Peyer's patch (tissue), 4 donors: ENCODE measurements at regions not wholly inside any gene's neighbourhood (a gene's known extent, or its start where the extent isn't known, plus 50 kb on each side); places are given as distances from the start of the nearest gene placed in this dataset.

ENCODE experiments used
- DNase-seq, 3 donors: peaks; one replicate each; pipeline ENCODE4 v3.0.0-alpha.2; 2017 to 2019
- H3K27ac ChIP-seq, 4 donors: fragments of 200-600 bp; sonication (generic); one replicate each; pipeline ENCODE4 v1.5.1; 2016 to 2019
- H3K27me3 ChIP-seq, 2 donors: fragments of 200-600 bp; sonication (generic); one replicate each; pipeline ENCODE4 v1.5.1; 2019
- H3K36me3 ChIP-seq, 3 donors: fragments of 200-600 bp; sonication (generic); one replicate each; pipeline ENCODE4 v1.5.1; 2016 to 2019
- H3K4me1 ChIP-seq, 4 donors: fragments of 200-600 bp; sonication (generic); one replicate each; pipeline ENCODE4 v1.5.1; 2016 to 2019
- H3K4me3 ChIP-seq, 4 donors: fragments of 200-600 bp; sonication (generic); 1 replicate in 3 of 4; 2 replicates in 1 of 4; pipeline ENCODE4 v1.5.1; 2016 to 2019; ENCODE audit warnings: mild to moderate bottlenecking in 1 of 4
- H3K9me3 ChIP-seq, 4 donors: fragments of 200-600 bp; sonication (generic); one replicate each; pipeline ENCODE4 v1.5.1; 2016 to 2019; ENCODE audit warnings: mild to moderate bottlenecking in 1 of 4
- CTCF ChIP-seq, 6 experiments: fragments of 450-650 bp in 4 of 6; fragments of 200-600 bp in 2 of 6; sonication (generic) in 1 of 6; IDR thresholded peaks; one replicate each; pipeline ENCODE4 v1.5.1; 2017 to 2019; ENCODE audit warnings: antibody characterized with exemption in 6 of 6, mild to moderate bottlenecking in 3 of 6, moderate library complexity in 1 of 6
- POLR2A ChIP-seq, 2 donors: fragments of 450-650 bp; IDR thresholded peaks; one replicate each; pipeline ENCODE4 v1.5.1; 2017; ENCODE audit warnings: antibody characterized with exemption in 2 of 2, mild to moderate bottlenecking in 2 of 2, moderate library complexity in 2 of 2

- Histone ChIP-seq H3K27me3 (no peaks in the 10 kb centered on the region), H3K27ac (no peak overlapping the region), H3K4me1 (peaks cover 0 to 16% (median 0%) of the 10 kb centered on the region in 4 donors), H3K36me3 (peaks cover 0 to 5% (median 0%) of the 10 kb centered on the region in 3 donors), H3K9me3 (no peaks in the 10 kb centered on the region), H3K4me3 (no peak overlapping the region)
- TF ChIP-seq CTCF (IDR thresholded peaks at IDR 0.05) (no peak), POLR2A (IDR thresholded peaks at IDR 0.05) (no peak)
- no peak for DNase-seq
Observed at GRCh38 chr11:17157761-17158160, 50.0 kb downstream of the PIK3C2A start.

GRCh38 chr11:17156283-17156682, 51.5 kb downstream of the PIK3C2A start:
- H3K4me3 ChIP-seq = no peak overlapping the region
- H3K36me3 ChIP-seq = peaks cover 0 to 5% (median 0%) of the 10 kb centered on the region in 3 donors
- H3K4me1 ChIP-seq = peaks cover 0 to 5% (median 0%) of the 10 kb centered on the region in 4 donors
- no peak for TF ChIP-seq CTCF (IDR thresholded peaks at IDR 0.05)
- TF ChIP-seq POLR2A (IDR thresholded peaks at IDR 0.05) = no peak
- DNase-seq = no peak
- H3K27me3 ChIP-seq = no peaks in the 10 kb centered on the region
- H3K27ac ChIP-seq = no peak overlapping the region
- no peaks in the 10 kb centered on the region for H3K9me3 ChIP-seq

DNA sequence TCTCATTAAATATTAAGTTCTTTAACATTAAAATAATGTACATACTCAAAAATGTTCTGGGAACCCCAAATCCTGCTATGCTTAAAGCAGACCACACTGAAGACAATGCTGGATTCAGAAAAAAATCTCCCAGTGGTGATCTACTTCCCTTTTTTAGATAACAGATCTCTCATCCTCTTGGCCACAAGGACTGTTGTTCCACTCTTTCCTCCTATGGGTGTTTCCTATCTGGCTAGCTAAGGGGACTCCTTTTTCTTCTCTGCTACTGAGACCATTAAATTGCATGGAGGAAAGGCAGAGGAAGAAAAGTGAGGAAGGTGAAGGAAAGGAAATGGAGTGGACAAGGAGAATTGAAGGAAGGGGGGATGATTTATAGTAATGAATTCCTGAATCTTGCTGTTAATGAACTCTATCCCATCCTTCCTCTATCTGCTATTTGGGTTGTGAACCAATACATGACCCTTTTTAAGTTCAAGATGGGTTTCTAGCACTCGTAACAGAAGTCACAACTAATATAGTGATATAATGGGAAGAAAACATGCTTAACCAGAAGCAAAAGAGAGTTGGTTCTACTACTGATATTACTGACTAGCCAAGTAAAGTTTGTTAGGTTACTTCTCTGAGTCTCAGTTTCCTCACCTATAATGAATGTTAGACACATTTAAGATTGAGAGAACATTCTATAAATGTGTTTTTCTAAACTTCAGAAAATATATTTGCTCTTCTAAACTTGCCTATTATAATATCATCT, 53.2 kb downstream of the PIK3C2A start:
- no peaks in the 10 kb centered on the region for H3K9me3 ChIP-seq
- no peak overlapping the region for H3K27ac ChIP-seq
- H3K27me3 ChIP-seq = no peaks in the 10 kb centered on the region
- no peaks in the 10 kb centered on the region for H3K4me1 ChIP-seq
- DNase-seq = no peak
- TF ChIP-seq POLR2A (IDR thresholded peaks at IDR 0.05) = no peak
- TF ChIP-seq CTCF (IDR thresholded peaks at IDR 0.05) = no peak
- H3K4me3 ChIP-seq = no peak overlapping the region
- peaks cover 0 to 5% (median 0%) of the 10 kb centered on the region in 3 donors for H3K36me3 ChIP-seq

DNA sequence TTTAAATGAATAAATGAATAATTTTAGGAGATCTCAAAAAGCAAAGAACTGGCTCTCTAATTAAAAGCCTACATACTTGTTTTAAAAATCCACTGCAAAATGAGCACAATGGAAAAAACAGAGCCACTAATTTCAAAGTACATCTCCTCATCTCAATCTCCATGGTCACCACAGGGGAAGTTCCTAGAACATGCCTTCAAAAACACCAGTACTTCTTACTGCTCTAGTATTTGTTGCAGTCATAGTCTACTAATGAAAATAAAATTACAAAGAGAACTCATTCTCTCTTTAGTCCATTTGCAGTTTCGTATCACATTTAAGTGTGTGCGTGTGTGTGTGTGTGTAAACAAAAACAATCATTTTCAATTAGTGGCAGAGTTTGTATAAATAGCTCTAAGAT, 54.0 kb downstream of the PIK3C2A start:
- no peak for DNase-seq
- Histone ChIP-seq H3K4me1 (no peaks in the 10 kb centered on the region), H3K4me3 (no peak overlapping the region), H3K27ac (no peak overlapping the region), H3K9me3 (no peaks in the 10 kb centered on the region), H3K36me3 (peaks cover 0 to 5% (median 0%) of the 10 kb centered on the region in 3 donors), H3K27me3 (no peaks in the 10 kb centered on the region)
- TF ChIP-seq CTCF (IDR thresholded peaks at IDR 0.05) (no peak), POLR2A (IDR thresholded peaks at IDR 0.05) (no peak)

DNA sequence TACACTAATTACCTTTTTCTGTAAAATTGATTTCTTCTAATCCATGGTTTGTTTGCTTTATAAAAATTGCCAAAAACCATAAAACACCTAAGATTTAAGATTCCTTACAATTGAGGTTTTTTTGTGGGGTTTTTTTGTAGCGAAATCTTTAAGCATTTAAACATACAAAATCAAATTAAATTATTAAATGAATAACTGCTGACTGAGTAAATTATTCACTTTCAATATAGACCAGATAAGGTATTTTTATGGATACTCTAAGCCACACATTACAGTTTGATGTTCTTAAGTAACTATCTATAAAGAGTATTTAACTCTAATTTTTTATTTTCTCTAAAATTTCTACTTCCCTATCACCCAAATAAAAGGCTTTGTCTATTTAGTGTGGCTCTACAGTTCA, 55.5 kb downstream of the PIK3C2A start:
- TF ChIP-seq CTCF (IDR thresholded peaks at IDR 0.05) (no peak), POLR2A (IDR thresholded peaks at IDR 0.05) (no peak)

More for the DNA sequence above, 55.5 kb downstream of the PIK3C2A start:
- peaks cover 0 to 11% (median 0%) of the 10 kb centered on the region in 3 donors for H3K36me3 ChIP-seq
- H3K27ac ChIP-seq = no peak overlapping the region
- H3K27me3 ChIP-seq = no peaks in the 10 kb centered on the region
- H3K4me3 ChIP-seq = no peak overlapping the region
- no peak for DNase-seq
- H3K4me1 ChIP-seq = no peaks in the 10 kb centered on the region
- no peaks in the 10 kb centered on the region for H3K9me3 ChIP-seq
